ENCODE measurements at regions not wholly inside any gene's neighbourhood (a gene's known extent, or its start where the extent isn't known, plus 50 kb on each side); places are given as distances from the start of the nearest gene placed in this dataset.

- TF ChIP-seq, protein P1, sequence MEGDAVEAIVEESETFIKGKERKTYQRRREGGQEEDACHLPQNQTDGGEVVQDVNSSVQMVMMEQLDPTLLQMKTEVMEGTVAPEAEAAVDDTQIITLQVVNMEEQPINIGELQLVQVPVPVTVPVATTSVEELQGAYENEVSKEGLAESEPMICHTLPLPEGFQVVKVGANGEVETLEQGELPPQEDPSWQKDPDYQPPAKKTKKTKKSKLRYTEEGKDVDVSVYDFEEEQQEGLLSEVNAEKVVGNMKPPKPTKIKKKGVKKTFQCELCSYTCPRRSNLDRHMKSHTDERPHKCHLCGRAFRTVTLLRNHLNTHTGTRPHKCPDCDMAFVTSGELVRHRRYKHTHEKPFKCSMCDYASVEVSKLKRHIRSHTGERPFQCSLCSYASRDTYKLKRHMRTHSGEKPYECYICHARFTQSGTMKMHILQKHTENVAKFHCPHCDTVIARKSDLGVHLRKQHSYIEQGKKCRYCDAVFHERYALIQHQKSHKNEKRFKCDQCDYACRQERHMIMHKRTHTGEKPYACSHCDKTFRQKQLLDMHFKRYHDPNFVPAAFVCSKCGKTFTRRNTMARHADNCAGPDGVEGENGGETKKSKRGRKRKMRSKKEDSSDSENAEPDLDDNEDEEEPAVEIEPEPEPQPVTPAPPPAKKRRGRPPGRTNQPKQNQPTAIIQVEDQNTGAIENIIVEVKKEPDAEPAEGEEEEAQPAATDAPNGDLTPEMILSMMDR (IDR thresholded peaks at IDR 0.05): no peak
- TF ChIP-seq POLR2A (IDR thresholded peaks at IDR 0.05): no peak
Measured at GRCh38 chr16:59368586-59368985, 634.5 kb upstream of the GOT2 start.

Measured in upper lobe of left lung (tissue), 4 donors.